Activated naive CD8-positive, alpha-beta T cell treated with anti-CD3 and anti-CD28 coated beads, Interleukin-2, amount 50 U/mL, for 16 hours (primary cell): ENCODE measurements at regions not wholly inside any gene's neighbourhood (a gene's known extent, or its start where the extent isn't known, plus 50 kb on each side); places are given as distances from the start of the nearest gene placed in this dataset.

Experiments used
- DNase-seq: peaks from one replicate; pipeline ENCODE4 v3.0.0-alpha.2; 2020; ENCODE audit warnings: low read depth, low spot score

GRCh38 chr15:95228856-95229555 is 997.6 kb downstream of the MCTP2 start:
- no peak for DNase-seq

- no peak for DNase-seq
These were observed 1003.7 kb downstream of the MCTP2 start for GRCh38 chr15:95235033-95235432.

- no peak for DNase-seq
These were observed 1016.0 kb downstream of the MCTP2 start for GRCh38 chr15:95247071-95247984.

- no peak for DNase-seq
These were observed 1018.2 kb downstream of the MCTP2 start for GRCh38 chr15:95249524-95249923.

- no peak for DNase-seq
These were observed 1021.0 kb downstream of the MCTP2 start for GRCh38 chr15:95252404-95252803.

GRCh38 chr15:95254263-95254662 is 1022.9 kb downstream of the MCTP2 start:
- DNase-seq, result no peak

GRCh38 chr15:95259513-95259912 is 1028.2 kb downstream of the MCTP2 start:
- DNase-seq, result peak; percentile 6

- no peak for DNase-seq
These were observed 1028.6 kb downstream of the MCTP2 start for GRCh38 chr15:95259965-95260364.

- DNase-seq, result no peak
These were observed 1029.5 kb downstream of the MCTP2 start for GRCh38 chr15:95260856-95261255.

- DNase-seq, result no peak
These were observed 1030.2 kb downstream of the MCTP2 start for GRCh38 chr15:95261546-95261945.

- no peak for DNase-seq
These were observed 1030.6 kb downstream of the MCTP2 start for GRCh38 chr15:95261968-95262367.

GRCh38 chr15:95262866-95263564 is 1031.7 kb downstream of the MCTP2 start:
- DNase-seq, result no peak

GRCh38 chr15:95263751-95264150 is 1032.4 kb downstream of the MCTP2 start:
- no peak for DNase-seq

GRCh38 chr15:95265419-95265997 is 1034.1 kb downstream of the MCTP2 start:
- DNase-seq, result no peak

GRCh38 chr15:95266451-95267061 is 1035.2 kb downstream of the MCTP2 start:
- no peak for DNase-seq

- DNase-seq, result no peak
These were observed 1036.1 kb downstream of the MCTP2 start for GRCh38 chr15:95267481-95267880.

GRCh38 chr15:95269242-95270183 is 1038.2 kb downstream of the MCTP2 start:
- DNase-seq, result no peak

- no peak for DNase-seq
These were observed 1042.7 kb downstream of the MCTP2 start for GRCh38 chr15:95274101-95274500.

- DNase-seq, result no peak
These were observed 1045.9 kb downstream of the MCTP2 start for GRCh38 chr15:95277266-95277665.

- DNase-seq, result no peak
These were observed 1047.3 kb downstream of the MCTP2 start for GRCh38 chr15:95278532-95279245.
